Glutamatergic neuron (in vitro differentiated cells): ENCODE measurements at regions not wholly inside any gene's neighbourhood (a gene's known extent, or its start where the extent isn't known, plus 50 kb on each side); places are given as distances from the start of the nearest gene placed in this dataset.

Source experiments
- DNase-seq: peaks from one replicate; pipeline ENCODE4 v3.0.0; 2022
- H3K27ac Mint-ChIP-seq: one replicate; pipeline ENCODE4 v1.8.0; 2020; ENCODE audit warnings: mild to moderate bottlenecking, mixed read lengths, inconsistent platforms; ENCODE audit not compliant: unreplicated experiment
- H3K27me3 Mint-ChIP-seq: one replicate; pipeline ENCODE4 v1.8.0; 2020; ENCODE audit warnings: mild to moderate bottlenecking, moderate library complexity, mixed read lengths, inconsistent platforms; ENCODE audit not compliant: unreplicated experiment
- H3K36me3 Mint-ChIP-seq: one replicate; pipeline ENCODE4 v1.8.0; 2020; ENCODE audit warnings: mild to moderate bottlenecking, mixed read lengths, inconsistent platforms; ENCODE audit not compliant: unreplicated experiment
- H3K4me1 Mint-ChIP-seq: one replicate; pipeline ENCODE4 v1.8.0; 2020; ENCODE audit warnings: mild to moderate bottlenecking, low read depth, mixed read lengths, inconsistent platforms; ENCODE audit not compliant: unreplicated experiment
- H3K4me3 Mint-ChIP-seq: one replicate; pipeline ENCODE4 v1.8.0; 2020; ENCODE audit warnings: mild to moderate bottlenecking, mixed read lengths, inconsistent platforms; ENCODE audit not compliant: unreplicated experiment
- H3K9me3 Mint-ChIP-seq: one replicate; pipeline ENCODE4 v1.8.0; 2020; ENCODE audit warnings: mild to moderate bottlenecking, moderate library complexity, mixed read lengths, inconsistent platforms; ENCODE audit not compliant: unreplicated experiment
- CTCF ChIP-seq: fragments of 200-600 bp; sonication (generic); IDR thresholded peaks from one replicate; pipeline ENCODE4 v1.5.0; 2021; ENCODE audit not compliant: partially characterized antibody, unreplicated experiment

GRCh38 chr3:164230385-164231094 is 847.8 kb downstream of the SI start:
- no peaks in the 10 kb centered on the region for H3K9me3 Mint-ChIP-seq
- H3K4me1 Mint-ChIP-seq = no peaks in the 10 kb centered on the region
- no peak overlapping the region for H3K27ac Mint-ChIP-seq
- no peaks in the 10 kb centered on the region for H3K27me3 Mint-ChIP-seq
- no peak overlapping the region for H3K4me3 Mint-ChIP-seq
- no peak for DNase-seq
- TF ChIP-seq CTCF = no peak
- H3K36me3 Mint-ChIP-seq = no peaks in the 10 kb centered on the region

GRCh38 chr3:164224126-164224525 is 854.2 kb downstream of the SI start:
- no peak for DNase-seq
- Mint-ChIP-seq H3K27ac (no peak overlapping the region), H3K9me3 (no peaks in the 10 kb centered on the region), H3K36me3 (no peaks in the 10 kb centered on the region), H3K4me3 (no peak overlapping the region), H3K27me3 (no peaks in the 10 kb centered on the region), H3K4me1 (peaks cover 1% of the 10 kb centered on the region)
- TF ChIP-seq CTCF = no peak

DNA sequence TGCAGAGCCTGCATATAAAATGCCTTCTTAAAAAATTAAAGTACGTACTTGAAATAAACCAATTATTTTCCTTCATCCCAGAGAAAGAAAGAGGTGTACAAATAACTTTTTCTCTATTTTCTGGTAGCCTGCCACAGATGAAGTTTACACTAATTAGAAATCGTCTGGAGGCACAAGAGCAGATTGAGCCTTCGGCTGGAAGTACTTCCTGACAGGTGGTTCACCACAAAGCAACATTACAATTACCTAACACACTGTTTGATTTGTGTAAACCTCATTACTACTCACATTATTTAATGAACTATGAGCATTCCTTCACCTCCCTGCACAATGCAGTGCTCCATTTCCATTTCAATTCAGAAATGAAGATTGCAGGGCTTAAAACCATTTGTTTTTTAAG is 856.1 kb downstream of the SI start:
- Mint-ChIP-seq H3K9me3 (no peaks in the 10 kb centered on the region), H3K36me3 (no peaks in the 10 kb centered on the region), H3K4me1 (peaks cover 1% of the 10 kb centered on the region), H3K27me3 (no peaks in the 10 kb centered on the region), H3K27ac (no peak overlapping the region), H3K4me3 (no peak overlapping the region)
- no peak for TF ChIP-seq CTCF
- DNase-seq = no peak

- DNase-seq = no peak
- no peaks in the 10 kb centered on the region for H3K9me3 Mint-ChIP-seq
- no peak for TF ChIP-seq CTCF
- no peaks in the 10 kb centered on the region for H3K36me3 Mint-ChIP-seq
- H3K4me1 Mint-ChIP-seq = peaks cover 1% of the 10 kb centered on the region
- no peak overlapping the region for H3K4me3 Mint-ChIP-seq
- no peaks in the 10 kb centered on the region for H3K27me3 Mint-ChIP-seq
- no peak overlapping the region for H3K27ac Mint-ChIP-seq
These were observed 857.0 kb downstream of the SI start for GRCh38 chr3:164221297-164221696.

- DNase-seq = no peak
- peaks cover 2% of the 10 kb centered on the region for H3K27me3 Mint-ChIP-seq
- peaks cover 2% of the 10 kb centered on the region for H3K9me3 Mint-ChIP-seq
- no peak overlapping the region for H3K4me3 Mint-ChIP-seq
- H3K4me1 Mint-ChIP-seq = no peaks in the 10 kb centered on the region
- TF ChIP-seq CTCF = no peak
- H3K36me3 Mint-ChIP-seq = no peaks in the 10 kb centered on the region
- no peak overlapping the region for H3K27ac Mint-ChIP-seq
These were observed 868.9 kb downstream of the SI start for GRCh38 chr3:164209363-164209762.
